Left lung (tissue), 4 donors: ENCODE measurements at regions not wholly inside any gene's neighbourhood (a gene's known extent, or its start where the extent isn't known, plus 50 kb on each side); places are given as distances from the start of the nearest gene placed in this dataset.

Experiments used
- ATAC-seq: fragments of 200-7000 bp; cut with Tn5 transposase; one replicate; pipeline ENCODE4 v1.9.1; 2020; ENCODE audit warnings: moderate library complexity
- DNase-seq, 4 donors: peaks; one replicate each; pipeline ENCODE4 v3.0.0-alpha.2; 2013 to 2020
- H3K27ac ChIP-seq, 2 donors: fragments of 200-600 bp; sonication (generic) in 1 of 2; one replicate each; pipeline versions ENCODE4 v1.5.0 to v1.8.0; 2020 to 2021
- H3K27me3 ChIP-seq, 2 donors: fragments of 200-600 bp; sonication (generic) in 1 of 2; one replicate each; pipeline versions ENCODE4 v1.5.0 to v1.8.0; 2020 to 2021
- H3K36me3 ChIP-seq, 2 donors: fragments of 200-600 bp; sonication (generic) in 1 of 2; one replicate each; pipeline versions ENCODE4 v1.5.0 to v1.8.0; 2020 to 2021
- H3K4me1 ChIP-seq, 2 donors: fragments of 200-600 bp; one replicate each; pipeline ENCODE4 v1.8.0; 2021
- H3K4me3 ChIP-seq, 2 donors: fragments of 200-600 bp; sonication (generic) in 1 of 2; one replicate each; pipeline versions ENCODE4 v1.5.0 to v1.8.0; 2020 to 2021; ENCODE audit warnings: mild to moderate bottlenecking in 1 of 2
- H3K9me3 ChIP-seq, 2 donors: fragments of 200-600 bp; sonication (generic) in 1 of 2; one replicate each; pipeline versions ENCODE4 v1.5.0 to v1.8.0; 2020 to 2021
- intact Hi-C, 2 donors: fragments of 100-400 bp; cut with DNase I; formaldehyde crosslinking; loops; one replicate each; pipeline versions ENCODE4 v1.11.2 to v1.14.2; 2022
- TF ChIP-seq, protein P1 (sequence below), 2 donors: fragments of 200-600 bp; sonication (generic) in 1 of 2; IDR thresholded peaks; one replicate each; pipeline versions ENCODE4 v1.5.0 to v1.8.0; 2021; ENCODE audit warnings: antibody characterized with exemption in 2 of 2
- donor health status: DM: no; HTN: yes; CAD: no.
- donor health status: DM: no; HTN: no; CAD: no.

DNA sequence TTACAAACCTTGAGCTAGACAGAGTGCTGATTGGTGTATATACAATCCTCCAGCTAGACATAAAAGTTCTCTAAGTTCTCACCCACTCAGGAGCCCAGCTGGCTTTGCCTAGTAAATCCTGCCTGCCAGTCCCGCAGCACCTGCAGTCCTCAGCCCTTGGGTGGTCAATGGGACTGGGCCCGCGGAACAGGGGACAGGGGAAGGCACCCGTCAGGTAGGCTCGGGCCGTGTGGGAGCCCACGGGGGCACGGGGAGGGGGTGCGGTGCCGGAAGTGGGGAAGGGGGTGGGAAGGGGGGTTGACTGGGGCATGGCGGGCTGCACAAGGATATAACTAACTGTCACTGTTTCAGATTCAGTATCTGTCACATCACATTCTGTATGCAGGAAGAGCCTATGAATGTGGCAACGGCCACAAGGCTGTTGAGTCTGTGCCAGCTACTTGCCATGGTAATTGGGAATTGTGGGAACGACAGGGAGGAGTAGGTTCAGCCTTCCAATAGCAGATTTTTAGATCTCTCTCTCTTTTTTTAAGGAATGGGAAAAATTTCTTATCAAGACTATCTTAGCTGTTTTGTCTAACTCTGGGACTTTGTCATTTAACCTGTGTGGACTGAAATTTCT, 205.1 kb upstream of the PLPP4 start:
- TF ChIP-seq, protein P1, sequence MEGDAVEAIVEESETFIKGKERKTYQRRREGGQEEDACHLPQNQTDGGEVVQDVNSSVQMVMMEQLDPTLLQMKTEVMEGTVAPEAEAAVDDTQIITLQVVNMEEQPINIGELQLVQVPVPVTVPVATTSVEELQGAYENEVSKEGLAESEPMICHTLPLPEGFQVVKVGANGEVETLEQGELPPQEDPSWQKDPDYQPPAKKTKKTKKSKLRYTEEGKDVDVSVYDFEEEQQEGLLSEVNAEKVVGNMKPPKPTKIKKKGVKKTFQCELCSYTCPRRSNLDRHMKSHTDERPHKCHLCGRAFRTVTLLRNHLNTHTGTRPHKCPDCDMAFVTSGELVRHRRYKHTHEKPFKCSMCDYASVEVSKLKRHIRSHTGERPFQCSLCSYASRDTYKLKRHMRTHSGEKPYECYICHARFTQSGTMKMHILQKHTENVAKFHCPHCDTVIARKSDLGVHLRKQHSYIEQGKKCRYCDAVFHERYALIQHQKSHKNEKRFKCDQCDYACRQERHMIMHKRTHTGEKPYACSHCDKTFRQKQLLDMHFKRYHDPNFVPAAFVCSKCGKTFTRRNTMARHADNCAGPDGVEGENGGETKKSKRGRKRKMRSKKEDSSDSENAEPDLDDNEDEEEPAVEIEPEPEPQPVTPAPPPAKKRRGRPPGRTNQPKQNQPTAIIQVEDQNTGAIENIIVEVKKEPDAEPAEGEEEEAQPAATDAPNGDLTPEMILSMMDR (IDR thresholded peaks at IDR 0.05) = no peak
- Histone ChIP-seq H3K27ac (no peak overlapping the region), H3K36me3 (no peaks in the 10 kb centered on the region), H3K4me3 (no peak overlapping the region), H3K9me3 (peaks cover 0 to 2% of the 10 kb centered on the region in 2 donors), H3K27me3 (no peaks in the 10 kb centered on the region), H3K4me1 (no peaks in the 10 kb centered on the region)
- intact Hi-C loops = no loop called here
- ATAC-seq (no peak), DNase-seq (peak in 1 of 4 donors; percentile 43)

DNA sequence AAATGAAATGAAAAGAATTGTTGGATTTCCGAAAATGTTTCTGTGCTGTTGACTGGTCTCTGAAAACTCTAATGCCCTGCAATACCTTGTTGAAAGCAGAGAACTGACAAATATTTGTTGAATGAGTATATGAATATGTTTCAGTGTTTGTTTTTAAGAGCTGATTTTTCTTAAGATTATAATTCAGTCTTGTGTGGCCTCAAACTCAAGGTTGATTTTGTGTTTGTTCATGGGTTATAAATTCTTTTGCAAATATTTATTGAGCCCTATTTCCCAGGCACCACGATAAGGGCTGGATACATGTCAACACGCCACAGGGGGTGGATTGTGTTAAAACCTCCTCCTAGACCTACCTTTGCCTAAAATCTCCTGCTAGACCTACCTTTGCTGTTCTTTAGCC, 203.9 kb upstream of the PLPP4 start:
- Histone ChIP-seq H3K27ac (no peak overlapping the region), H3K36me3 (no peaks in the 10 kb centered on the region), H3K4me1 (no peaks in the 10 kb centered on the region), H3K9me3 (peaks cover 0 to 2% of the 10 kb centered on the region in 2 donors), H3K27me3 (no peaks in the 10 kb centered on the region), H3K4me3 (no peak overlapping the region)
- DNase-seq (peak in 1 of 4 donors; percentile 1), ATAC-seq (no peak)
- intact Hi-C loops = no loop called here
- TF ChIP-seq, protein P1 (IDR thresholded peaks at IDR 0.05) = no peak

DNA sequence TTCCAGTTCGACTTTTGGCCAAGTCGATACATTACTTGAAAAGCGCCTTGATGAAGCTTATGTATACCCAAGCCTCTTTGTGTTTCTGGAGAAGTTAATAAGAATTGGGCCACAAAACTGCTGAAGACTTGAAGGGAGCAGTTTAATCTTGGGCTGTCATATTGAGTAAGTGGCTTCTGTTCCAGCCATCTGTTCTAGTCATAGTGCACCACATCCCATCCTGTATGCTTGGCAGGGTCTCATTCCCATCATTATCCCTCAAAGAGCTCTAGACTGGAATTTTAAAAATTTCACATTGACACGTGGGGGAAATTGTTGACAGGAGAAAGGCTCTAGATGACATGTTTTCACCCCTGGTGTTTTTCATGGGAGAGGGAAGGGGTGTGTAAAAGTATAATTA, 196.6 kb upstream of the PLPP4 start:
- H3K27ac ChIP-seq = no peak overlapping the region
- intact Hi-C loops = no loop called here
- no peaks in the 10 kb centered on the region for H3K36me3 ChIP-seq
- TF ChIP-seq, protein P1 (IDR thresholded peaks at IDR 0.05) = no peak
- H3K27me3 ChIP-seq = peaks cover 0 to 9% of the 10 kb centered on the region in 2 donors
- H3K4me3 ChIP-seq = no peak overlapping the region
- no peaks in the 10 kb centered on the region for H3K4me1 ChIP-seq
- DNase-seq (no peak), ATAC-seq (no peak)
- peaks cover 0 to under 1% of the 10 kb centered on the region in 2 donors for H3K9me3 ChIP-seq

DNA sequence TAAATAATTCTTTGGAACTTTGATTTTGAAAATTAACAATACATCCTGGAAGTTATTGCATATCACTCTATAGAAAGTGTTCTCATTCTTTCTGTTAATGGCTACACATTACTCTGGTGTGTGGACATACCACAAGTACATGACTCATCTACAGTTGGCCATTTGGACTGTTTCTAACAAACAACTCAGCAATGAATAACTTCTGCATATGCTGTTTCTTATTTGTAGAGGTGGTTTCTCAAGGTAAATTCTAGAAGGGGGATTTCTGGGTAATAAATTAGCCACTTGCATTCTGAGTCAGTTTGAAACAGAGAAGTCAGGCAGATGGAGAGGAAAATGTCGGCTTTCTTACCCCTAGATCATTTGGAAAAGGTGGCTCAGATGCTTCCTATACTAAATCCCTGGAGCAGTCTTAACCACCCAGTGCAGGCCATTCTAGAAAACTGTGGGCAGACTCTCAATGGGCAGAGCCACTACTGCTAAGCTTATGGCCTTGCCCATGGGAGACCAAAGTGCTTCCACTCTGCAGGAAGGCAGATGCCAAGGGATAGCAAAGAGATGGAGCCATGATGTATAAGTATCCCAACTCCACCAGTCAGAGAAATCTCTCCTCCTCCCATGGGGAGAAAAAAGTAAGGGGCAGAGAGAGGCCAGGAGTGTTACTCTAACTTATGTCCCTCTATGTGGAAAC, 194.0 kb upstream of the PLPP4 start:
- ATAC-seq (no peak), DNase-seq (no peak)
- TF ChIP-seq, protein P1 (IDR thresholded peaks at IDR 0.05) = no peak
- intact Hi-C loops = no loop called here
- Histone ChIP-seq H3K36me3 (no peaks in the 10 kb centered on the region), H3K4me3 (no peak overlapping the region), H3K4me1 (no peaks in the 10 kb centered on the region), H3K27me3 (peaks cover 0 to 9% of the 10 kb centered on the region in 2 donors), H3K27ac (no peak overlapping the region), H3K9me3 (no peaks in the 10 kb centered on the region)

DNA sequence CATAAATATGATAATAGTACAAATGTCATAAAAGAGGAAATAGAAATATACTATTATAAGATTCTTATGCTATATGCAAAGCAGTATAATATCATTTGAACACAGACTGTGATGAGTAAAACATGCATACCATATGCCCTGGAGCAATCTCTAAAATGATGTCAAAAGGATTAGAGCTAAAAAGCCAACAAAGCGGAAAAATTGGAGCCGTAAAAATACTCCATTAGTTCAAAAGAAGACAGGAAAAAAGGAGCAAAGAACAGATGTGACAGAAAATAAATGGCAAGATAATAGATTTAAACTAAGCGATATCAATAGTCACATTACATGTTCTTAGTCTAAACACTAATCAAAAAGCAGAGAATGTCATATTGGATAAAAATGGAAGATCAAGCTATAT, 191.0 kb upstream of the PLPP4 start:
- Histone ChIP-seq H3K4me1 (no peaks in the 10 kb centered on the region), H3K27ac (no peak overlapping the region), H3K9me3 (peaks cover 0 to 2% of the 10 kb centered on the region in 2 donors), H3K4me3 (no peak overlapping the region), H3K27me3 (peaks cover 0 to 9% of the 10 kb centered on the region in 2 donors), H3K36me3 (no peaks in the 10 kb centered on the region)
- DNase-seq (no peak), ATAC-seq (no peak)
- TF ChIP-seq, protein P1 (IDR thresholded peaks at IDR 0.05) = no peak
- intact Hi-C loops = no loop called here
